Activated T-cell treated with anti-CD3 and anti-CD28 coated beads, Interleukin-2, amount 50 U/mL, for 4 hours (primary cell): ENCODE measurements at regions not wholly inside any gene's neighbourhood (a gene's known extent, or its start where the extent isn't known, plus 50 kb on each side); places are given as distances from the start of the nearest gene placed in this dataset.
"Not testable (repeated sequence)": the region's sequence is repeated elsewhere in the genome, so short reads cannot be mapped to it uniquely, and the experiment has no call there.

ENCODE experiments used
- ATAC-seq, 2 donors: fragments of 200-7000 bp; cut with Tn5 transposase; one replicate each; pipeline ENCODE4 v1.10.0; 2021
- DNase-seq: peaks from one replicate; pipeline ENCODE4 v3.0.0-alpha.2; 2020
- H3K27me3 Mint-ChIP-seq: one replicate; pipeline ENCODE4 v1.8.0; 2021; ENCODE audit warnings: low read depth, mixed read lengths
- H3K36me3 Mint-ChIP-seq: one replicate; pipeline ENCODE4 v1.8.0; 2022; ENCODE audit warnings: mixed read lengths; ENCODE audit not compliant: insufficient read depth
- H3K4me1 Mint-ChIP-seq: one replicate; pipeline ENCODE4 v1.8.0; 2021; ENCODE audit warnings: low read depth, mixed read lengths
- H3K4me3 Mint-ChIP-seq: one replicate; pipeline ENCODE4 v1.8.0; 2021; ENCODE audit warnings: mild to moderate bottlenecking, moderate library complexity, mixed read lengths
- H3K9me3 Mint-ChIP-seq: one replicate; pipeline ENCODE4 v1.8.0; 2021; ENCODE audit warnings: mixed read lengths

DNA sequence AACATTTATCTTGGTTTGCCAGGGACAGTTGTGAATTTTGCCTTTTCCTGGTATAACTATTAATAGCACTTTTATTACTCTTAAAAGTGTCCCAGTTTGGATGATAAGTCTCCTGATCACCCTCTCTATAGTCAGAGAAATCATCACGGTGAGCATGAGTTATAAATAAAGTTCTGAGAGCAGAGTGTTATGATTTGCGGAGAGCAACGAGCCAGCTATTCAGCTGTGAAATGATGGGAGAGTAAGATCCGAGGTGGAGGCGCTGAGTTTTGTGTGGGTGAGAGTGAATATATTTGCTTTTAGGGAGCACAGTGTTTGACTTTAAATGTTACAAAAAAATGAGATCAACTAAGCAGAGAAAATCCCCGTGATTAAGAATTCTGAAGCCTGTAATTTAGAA is 179.6 kb downstream of the DSC3 start:
- DNase-seq (no peak), ATAC-seq (no peak)
- Mint-ChIP-seq H3K9me3 (peaks cover 17% of the 10 kb centered on the region), H3K4me1 (no peaks in the 10 kb centered on the region), H3K4me3 (no peak overlapping the region), H3K36me3 (no peaks in the 10 kb centered on the region), H3K27me3 (no peaks in the 10 kb centered on the region)

DNA sequence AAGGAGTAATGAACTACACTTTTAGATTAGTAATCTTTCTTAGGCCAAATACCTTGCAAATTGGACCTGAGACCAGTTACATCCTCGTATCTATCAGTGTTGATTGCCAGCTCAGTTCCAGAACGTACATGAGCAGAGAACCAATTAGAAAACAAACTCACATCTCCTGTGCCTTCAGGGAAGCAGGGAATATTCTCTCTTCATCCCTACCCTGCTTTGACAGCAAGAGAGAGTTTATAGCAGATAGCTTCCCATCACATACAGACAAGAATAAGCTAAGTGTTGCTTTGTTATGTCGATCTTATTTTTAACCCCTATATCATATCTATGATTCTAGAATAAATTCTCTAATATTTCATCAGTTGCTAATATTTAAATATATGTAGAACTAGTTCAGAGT is 181.8 kb downstream of the DSC3 start:
- DNase-seq, result no peak
- Mint-ChIP-seq H3K36me3 (no peaks in the 10 kb centered on the region), H3K4me3 (no peak overlapping the region), H3K9me3 (peaks cover 17% of the 10 kb centered on the region), H3K4me1 (no peaks in the 10 kb centered on the region), H3K27me3 (no peaks in the 10 kb centered on the region)
- no peak for ATAC-seq

DNA sequence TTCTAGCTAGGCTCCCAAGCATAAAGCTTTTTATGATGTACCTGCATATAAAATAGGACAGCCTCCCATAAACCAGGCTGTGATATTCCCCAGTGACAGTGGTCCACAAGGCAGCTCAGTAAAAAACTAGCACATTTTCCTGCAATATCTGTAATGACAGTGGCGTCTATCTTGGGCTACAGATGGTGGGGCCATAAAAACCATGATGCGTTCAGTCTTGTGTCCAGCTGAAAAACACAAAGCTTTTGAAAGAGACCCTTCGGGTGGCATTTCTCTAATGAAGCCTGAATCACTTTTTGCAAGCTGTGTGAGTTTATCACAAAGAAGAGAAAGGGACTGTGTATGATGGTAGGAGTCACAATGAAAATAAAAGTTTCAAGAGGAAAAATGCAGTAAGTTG is 183.5 kb downstream of the DSC3 start:
- ATAC-seq (no peak), DNase-seq (no peak)
- H3K4me1 Mint-ChIP-seq, result no peaks in the 10 kb centered on the region
- H3K9me3 Mint-ChIP-seq, result peaks cover 13% of the 10 kb centered on the region
- no peaks in the 10 kb centered on the region for H3K36me3 Mint-ChIP-seq
- no peak overlapping the region for H3K4me3 Mint-ChIP-seq
- H3K27me3 Mint-ChIP-seq, result no peaks in the 10 kb centered on the region

DNA sequence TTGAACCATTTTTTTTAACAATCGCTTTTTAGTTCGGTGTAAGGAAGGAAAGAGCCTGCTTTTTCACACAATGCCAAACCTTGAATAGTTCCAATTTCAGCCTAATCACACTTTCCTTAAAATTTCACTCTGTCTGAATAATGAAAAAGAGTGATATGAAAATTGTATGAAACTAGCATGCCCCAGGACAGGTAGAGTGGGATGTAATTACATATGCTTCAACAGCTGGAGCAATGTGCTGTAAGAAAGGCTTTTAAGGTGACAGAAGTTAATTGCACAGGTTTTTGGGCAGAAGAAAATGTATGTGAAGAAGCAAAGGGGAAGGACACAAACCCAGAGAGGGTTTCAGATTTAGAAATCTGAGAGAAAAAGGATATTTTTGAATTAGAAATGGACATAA is 184.0 kb downstream of the DSC3 start:
- Mint-ChIP-seq H3K9me3 (peaks cover 13% of the 10 kb centered on the region), H3K27me3 (no peaks in the 10 kb centered on the region), H3K36me3 (no peaks in the 10 kb centered on the region), H3K4me3 (no peak overlapping the region), H3K4me1 (no peaks in the 10 kb centered on the region)
- DNase-seq (no peak), ATAC-seq (no peak)

DNA sequence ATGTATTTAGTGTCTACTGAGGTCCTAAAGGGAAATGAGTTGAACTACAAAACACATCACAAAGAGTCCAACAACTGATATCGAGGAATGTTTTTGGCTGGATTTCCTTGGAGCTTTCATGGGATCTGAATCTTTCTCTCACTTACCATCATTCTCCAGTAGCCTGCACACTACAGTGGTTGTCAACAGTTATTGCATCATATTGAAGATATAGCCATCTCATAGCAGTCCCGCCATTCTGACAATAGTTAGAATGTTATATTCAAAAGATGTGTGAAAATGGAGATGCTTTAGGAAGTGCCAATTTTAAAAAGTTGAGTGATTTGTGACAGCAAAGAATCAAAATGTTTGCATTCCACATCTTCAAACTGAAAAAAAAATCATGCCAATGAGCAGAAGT is 186.8 kb downstream of the DSC3 start:
- DNase-seq (no peak), ATAC-seq (no peak)
- H3K4me1 Mint-ChIP-seq, result no peaks in the 10 kb centered on the region
- no peaks in the 10 kb centered on the region for H3K27me3 Mint-ChIP-seq
- no peak overlapping the region for H3K4me3 Mint-ChIP-seq
- no peaks in the 10 kb centered on the region for H3K36me3 Mint-ChIP-seq
- H3K9me3 Mint-ChIP-seq, result peaks cover 5% of the 10 kb centered on the region

DNA sequence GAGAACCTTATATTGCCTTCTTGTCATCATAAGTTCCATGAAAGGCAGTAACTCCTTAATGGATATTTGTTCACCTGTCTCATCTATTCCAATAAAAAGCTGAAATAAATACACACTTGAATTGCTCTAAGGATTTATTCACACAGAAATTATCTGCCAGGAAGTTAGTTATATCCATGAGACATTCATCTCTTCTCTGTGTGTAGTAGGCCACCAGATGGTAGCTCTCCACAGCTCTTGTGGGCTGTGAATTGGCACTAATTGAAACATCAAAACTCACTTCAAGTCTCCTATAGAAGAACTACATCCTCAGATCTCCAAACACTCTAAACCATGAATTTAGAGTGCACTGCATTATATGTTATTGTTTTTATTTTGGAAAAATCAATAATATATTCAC is 189.6 kb downstream of the DSC3 start:
- H3K4me3 Mint-ChIP-seq, result no peak overlapping the region
- H3K9me3 Mint-ChIP-seq, result peaks cover 4% of the 10 kb centered on the region
- no peak for DNase-seq
- no peaks in the 10 kb centered on the region for H3K36me3 Mint-ChIP-seq
- no peaks in the 10 kb centered on the region for H3K27me3 Mint-ChIP-seq
- ATAC-seq, result no peak
- H3K4me1 Mint-ChIP-seq, result no peaks in the 10 kb centered on the region

DNA sequence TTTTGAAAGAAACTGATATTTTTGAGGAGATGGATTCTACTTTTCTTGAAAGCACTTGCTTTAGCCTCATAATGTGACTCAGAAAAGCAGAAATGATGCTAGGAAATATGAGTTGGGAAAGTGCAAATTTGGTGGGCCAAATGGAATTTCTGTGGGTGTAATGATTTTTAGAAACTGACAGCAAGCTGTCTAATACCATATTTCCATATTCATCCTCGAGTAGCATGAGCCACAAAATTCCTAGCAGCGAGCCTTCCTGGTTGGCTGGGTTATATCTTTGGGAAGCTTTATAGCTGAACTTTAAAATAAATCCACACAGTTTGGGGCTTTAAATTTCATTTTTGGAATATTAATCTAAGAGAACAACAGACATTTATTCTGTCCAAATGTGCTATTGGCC is 190.0 kb downstream of the DSC3 start:
- Mint-ChIP-seq H3K9me3 (peaks cover 4% of the 10 kb centered on the region), H3K27me3 (no peaks in the 10 kb centered on the region), H3K4me1 (no peaks in the 10 kb centered on the region), H3K36me3 (no peaks in the 10 kb centered on the region), H3K4me3 (no peak overlapping the region)
- DNase-seq, result no peak
- no peak for ATAC-seq

DNA sequence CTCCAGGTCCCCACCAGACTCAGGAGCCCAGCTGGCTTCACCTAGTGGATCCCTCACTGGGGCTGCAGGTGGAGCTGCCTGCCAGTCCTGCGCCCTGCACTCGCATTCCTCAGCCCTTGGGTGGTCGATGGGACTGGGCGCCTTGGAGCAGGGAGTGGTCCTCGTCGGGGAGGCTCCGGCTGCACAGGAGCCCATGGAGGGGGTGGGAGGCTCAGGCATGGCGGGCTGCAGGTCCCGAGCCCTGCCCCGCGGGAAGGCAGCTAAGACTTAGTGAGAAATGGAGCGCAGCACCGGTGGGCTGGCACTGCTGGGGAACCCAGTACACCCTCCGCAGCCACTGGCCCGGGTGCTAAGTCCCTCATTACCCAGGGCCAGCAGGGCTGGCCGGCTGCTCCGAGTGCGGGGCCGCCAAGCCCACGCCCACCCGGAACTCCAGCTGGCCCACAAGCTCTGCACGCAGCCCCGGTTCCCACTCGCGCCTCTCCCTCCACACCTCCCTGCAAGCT is 203.4 kb downstream of the DSC3 start:
- not testable (repeated sequence) for H3K4me1 Mint-ChIP-seq, H3K4me3 Mint-ChIP-seq, H3K36me3 Mint-ChIP-seq, H3K27me3 Mint-ChIP-seq, ATAC-seq, DNase-seq
- peaks cover 30% of the 10 kb centered on the region for H3K9me3 Mint-ChIP-seq

DNA sequence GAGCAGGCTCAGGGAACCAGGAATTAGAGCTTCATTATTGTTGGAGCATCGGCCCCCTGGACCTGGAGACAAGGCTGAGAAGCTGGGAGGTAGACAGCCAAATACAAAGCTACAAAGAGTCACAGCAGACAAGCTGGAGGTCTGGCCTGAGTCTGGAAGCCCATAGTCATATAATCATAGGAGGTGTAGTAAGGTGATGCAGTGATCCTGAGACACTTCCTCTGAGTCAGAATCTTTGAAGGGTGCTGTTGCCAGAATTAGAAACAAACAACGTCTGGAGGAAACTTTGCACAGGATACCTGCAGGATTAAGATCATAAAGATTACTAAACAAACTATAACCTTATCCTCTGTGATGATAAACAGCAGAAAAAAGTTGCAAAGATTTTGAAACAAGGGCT is 213.8 kb downstream of the DSC3 start:
- ATAC-seq (no peak), DNase-seq (no peak)
- H3K36me3 Mint-ChIP-seq, result no peaks in the 10 kb centered on the region
- H3K9me3 Mint-ChIP-seq, result peaks cover 24% of the 10 kb centered on the region
- H3K27me3 Mint-ChIP-seq, result no peaks in the 10 kb centered on the region
- H3K4me3 Mint-ChIP-seq, result no peak overlapping the region
- no peaks in the 10 kb centered on the region for H3K4me1 Mint-ChIP-seq

DNA sequence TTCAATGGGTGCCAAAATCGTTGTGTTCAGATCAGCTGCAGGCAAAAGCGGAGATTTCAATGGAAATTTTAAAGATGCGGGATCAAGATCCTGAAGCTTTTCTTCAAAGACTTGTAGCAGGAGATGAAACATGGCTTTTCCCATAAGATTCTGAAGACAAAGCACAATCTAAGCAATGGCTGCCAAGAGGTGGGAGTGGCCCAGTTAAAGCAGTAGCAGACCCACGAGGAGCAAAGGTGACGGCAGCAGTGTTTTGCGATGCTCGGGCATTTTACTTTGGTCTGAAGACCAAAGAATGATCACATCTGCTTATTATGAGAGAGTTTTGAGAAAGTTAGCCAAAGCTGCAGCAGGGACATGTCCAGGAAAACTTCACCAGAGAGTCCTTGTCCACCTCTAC is 222.9 kb downstream of the DSC3 start:
- Mint-ChIP-seq H3K4me3 (no peak overlapping the region), H3K36me3 (no peaks in the 10 kb centered on the region), H3K27me3 (no peaks in the 10 kb centered on the region), H3K9me3 (peaks cover 27% of the 10 kb centered on the region), H3K4me1 (no peaks in the 10 kb centered on the region)
- no peak for DNase-seq
- no peak for ATAC-seq

DNA sequence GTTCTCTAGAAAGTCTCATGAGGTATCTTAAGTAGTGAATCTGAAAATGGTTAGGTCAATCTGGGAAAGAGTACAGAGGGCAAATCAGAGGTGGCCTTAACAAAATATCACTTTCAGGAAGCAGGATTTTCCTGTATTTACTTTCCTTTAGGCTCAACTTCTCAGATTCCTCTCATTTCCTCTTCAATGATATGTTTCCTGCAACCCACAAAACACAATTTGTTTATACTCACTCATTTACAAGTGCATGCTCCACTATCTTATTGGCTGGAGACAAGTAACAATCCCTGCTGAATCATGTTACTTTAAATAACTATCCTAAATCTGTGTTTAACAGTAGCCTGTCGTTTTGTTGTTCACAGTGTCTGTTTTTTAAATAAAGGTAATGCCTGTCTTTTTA is 228.1 kb downstream of the DSC3 start:
- Mint-ChIP-seq H3K4me1 (no peaks in the 10 kb centered on the region), H3K27me3 (no peaks in the 10 kb centered on the region), H3K36me3 (no peaks in the 10 kb centered on the region), H3K9me3 (peaks cover 15% of the 10 kb centered on the region), H3K4me3 (no peak overlapping the region)
- ATAC-seq (no peak), DNase-seq (no peak)

DNA sequence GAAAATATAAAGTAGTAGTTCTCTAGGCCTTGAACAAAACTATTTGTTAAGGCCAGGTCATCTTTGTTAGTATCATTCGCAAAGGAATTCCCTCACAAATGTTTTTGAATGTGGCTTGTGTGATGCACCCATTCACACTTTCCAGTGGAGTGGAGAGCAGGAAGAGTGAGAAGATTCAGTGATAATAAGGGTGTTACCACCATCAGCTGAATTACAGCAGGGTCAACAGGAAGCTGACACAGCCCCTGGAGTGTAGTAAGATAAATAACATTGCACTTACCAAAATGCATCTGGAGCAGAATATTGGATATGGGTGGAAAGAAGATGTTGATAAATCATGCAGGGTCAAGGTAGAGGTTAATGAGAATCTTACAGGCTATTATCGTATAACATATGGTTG is 231.0 kb downstream of the DSC3 start:
- H3K27me3 Mint-ChIP-seq, result no peaks in the 10 kb centered on the region
- H3K4me1 Mint-ChIP-seq, result no peaks in the 10 kb centered on the region
- no peak for ATAC-seq
- DNase-seq, result no peak
- H3K36me3 Mint-ChIP-seq, result no peaks in the 10 kb centered on the region
- H3K9me3 Mint-ChIP-seq, result peaks cover 8% of the 10 kb centered on the region
- H3K4me3 Mint-ChIP-seq, result no peak overlapping the region

DNA sequence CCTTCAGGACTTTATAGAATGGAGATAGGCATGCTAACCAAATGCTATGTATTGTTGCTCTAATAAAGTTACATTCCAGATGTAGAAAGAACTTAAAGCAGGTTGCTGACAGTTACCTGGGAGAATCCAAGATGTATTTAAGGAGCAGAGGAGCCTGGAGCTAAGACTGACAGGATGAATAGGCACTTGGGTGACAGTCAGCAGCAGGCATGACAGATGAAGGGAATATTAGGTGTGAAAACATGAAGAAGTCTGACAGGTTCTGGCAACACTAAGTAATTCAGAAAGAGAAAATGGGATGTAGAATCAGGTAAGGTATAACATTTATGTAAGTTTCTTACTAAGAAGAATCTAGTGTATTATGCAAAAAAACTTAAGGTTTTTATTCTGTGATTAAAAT is 232.0 kb downstream of the DSC3 start:
- H3K9me3 Mint-ChIP-seq, result peaks cover 4% of the 10 kb centered on the region
- no peaks in the 10 kb centered on the region for H3K4me1 Mint-ChIP-seq
- H3K36me3 Mint-ChIP-seq, result no peaks in the 10 kb centered on the region
- no peak overlapping the region for H3K4me3 Mint-ChIP-seq
- ATAC-seq, result no peak
- no peak for DNase-seq
- H3K27me3 Mint-ChIP-seq, result no peaks in the 10 kb centered on the region

DNA sequence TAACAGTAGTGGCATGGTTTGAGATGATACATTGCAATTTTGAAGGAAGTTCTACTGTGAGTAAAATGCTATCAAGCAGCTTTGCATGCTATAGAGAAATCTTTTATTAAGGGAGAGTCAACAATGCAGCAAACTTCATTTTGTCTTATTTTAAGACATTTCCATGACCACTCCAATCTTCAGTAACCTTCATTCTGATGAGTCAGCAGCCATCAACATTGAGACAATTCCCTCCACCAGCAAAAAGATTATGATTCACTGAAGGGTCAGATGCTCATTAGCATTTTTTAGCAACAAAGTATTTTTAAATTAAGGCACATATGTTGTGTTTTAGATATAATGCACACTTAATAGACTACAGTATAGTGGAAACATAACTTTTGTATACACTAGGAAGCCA is 235.7 kb downstream of the DSC3 start:
- no peaks in the 10 kb centered on the region for H3K27me3 Mint-ChIP-seq
- no peaks in the 10 kb centered on the region for H3K4me1 Mint-ChIP-seq
- DNase-seq, result no peak
- peaks cover 9% of the 10 kb centered on the region for H3K9me3 Mint-ChIP-seq
- ATAC-seq, result no peak
- no peak overlapping the region for H3K4me3 Mint-ChIP-seq
- no peaks in the 10 kb centered on the region for H3K36me3 Mint-ChIP-seq

DNA sequence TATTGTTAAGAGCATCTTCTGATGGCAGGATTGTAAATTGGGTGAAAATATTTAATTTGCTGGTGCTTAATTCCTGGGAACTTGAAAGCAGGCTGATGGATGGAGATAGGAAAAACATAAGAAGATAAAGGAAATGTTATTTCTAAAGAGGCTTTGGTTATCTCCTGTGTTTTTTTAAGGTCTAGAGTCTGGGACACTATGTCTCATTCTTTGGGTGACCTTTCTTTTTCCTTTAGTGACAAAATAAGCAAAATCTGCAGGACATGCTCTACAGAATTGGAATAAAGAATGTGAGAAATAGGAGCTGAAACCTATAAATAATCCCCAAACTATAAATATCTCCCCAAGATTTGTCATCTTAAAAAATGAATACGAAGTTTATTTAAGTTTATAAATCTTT is 241.7 kb downstream of the DSC3 start:
- Mint-ChIP-seq H3K4me1 (no peaks in the 10 kb centered on the region), H3K36me3 (no peaks in the 10 kb centered on the region)
- ATAC-seq, result no peak

DNA sequence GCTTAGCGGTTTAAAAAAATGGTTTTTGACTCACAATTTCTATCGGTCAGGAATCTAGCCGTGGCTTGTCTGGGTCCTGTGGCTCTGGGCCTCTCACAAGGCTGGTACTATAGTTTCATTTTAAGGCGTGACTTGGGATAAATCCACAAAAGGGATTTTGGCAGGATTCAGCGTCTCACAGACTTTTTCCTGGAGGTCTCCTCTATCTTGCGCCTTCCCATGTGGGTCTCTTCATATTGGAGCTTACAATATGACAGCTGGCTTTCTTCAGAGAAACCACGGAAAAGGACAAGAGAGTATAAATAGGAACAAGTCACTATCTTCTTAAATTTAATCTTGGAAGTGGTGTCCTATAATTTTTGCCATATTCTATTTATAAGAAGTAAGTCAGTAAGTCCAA is 250.5 kb downstream of the DSC3 start:
- H3K4me1 Mint-ChIP-seq, result no peaks in the 10 kb centered on the region
- H3K4me3 Mint-ChIP-seq, result no peak overlapping the region
- no peaks in the 10 kb centered on the region for H3K27me3 Mint-ChIP-seq
- H3K36me3 Mint-ChIP-seq, result no peaks in the 10 kb centered on the region
- H3K9me3 Mint-ChIP-seq, result peaks cover 11% of the 10 kb centered on the region
- no peak for DNase-seq
- ATAC-seq, result no peak

More for the DNA sequence above, 241.7 kb downstream of the DSC3 start:
- Mint-ChIP-seq H3K4me3 (no peak overlapping the region), H3K27me3 (no peaks in the 10 kb centered on the region), H3K9me3 (peaks cover 12% of the 10 kb centered on the region)
- no peak for DNase-seq
